SK-N-SH (cell line): ENCODE measurements at regions not wholly inside any gene's neighbourhood (a gene's known extent, or its start where the extent isn't known, plus 50 kb on each side); places are given as distances from the start of the nearest gene placed in this dataset.
"Not testable (repeated sequence)": the region's sequence is repeated elsewhere in the genome, so short reads cannot be mapped to it uniquely, and the experiment has no call there.

ENCODE experiments used
- CTCF ChIA-PET: fragments of 300-600, 350-600 bp; formaldehyde crosslinking; extraction: SDS; loops from one replicate; lab custom pipeline; 2021; lab: Yijun Ruan, JAX
- POLR2A ChIA-PET: fragments of 350-600 bp; sonication (Branson Sonifier 250); formaldehyde crosslinking; extraction: SDS; loops from one replicate; lab custom pipeline; 2020; ENCODE audit warnings: antibody characterized with exemption, inconsistent platforms; lab: Yijun Ruan, JAX
- DNase-seq: peaks from one replicate; pipeline ENCODE4 v3.0.0; 2012
- H2AFZ ChIP-seq: fragments of 200-600 bp; sonication (generic); 2 replicates; pipeline ENCODE4 v1.8.1; 2016; ENCODE audit warnings: antibody characterized with exemption, mild to moderate bottlenecking, low read depth
- H3F3A ChIP-seq: fragments of 200-600 bp; sonication (generic); replicated peaks from 2 replicates; pipeline ENCODE3; 2016; ENCODE audit warnings: antibody characterized with exemption, mild to moderate bottlenecking; ENCODE audit not compliant: insufficient read depth
- H3K27ac ChIP-seq, 2 experiments: fragments of 200-500 bp in 1 of 2; fragments of 200-600 bp in 1 of 2; sonication (Bioruptor generic) in 1 of 2; sonication (generic), shearing (Covaris generic) in 1 of 2; 2 replicates each; pipeline versions ENCODE4 v1.5.1 to v1.6.1; 2014 to 2016; ENCODE audit warnings: low read depth in 2 of 2, inconsistent platforms in 1 of 2, low read length in 1 of 2, mild to moderate bottlenecking in 1 of 2, mixed read lengths in 1 of 2
- H3K27me3 ChIP-seq: fragments of 200-600 bp; sonication (generic), shearing (Covaris generic); 2 replicates; pipeline ENCODE4 v1.6.1; 2016; ENCODE audit warnings: mixed run types; ENCODE audit not compliant: insufficient read depth
- H3K36me3 ChIP-seq, 2 experiments: fragments of 200-500 bp in 1 of 2; fragments of 200-600 bp in 1 of 2; sonication (Bioruptor generic) in 1 of 2; sonication (generic) in 1 of 2; replicated peaks in 1 of 2; 2 replicates each; pipeline versions ENCODE3 to v1.5.1; 2014 to 2016; ENCODE audit warnings: low read length in 1 of 2, mild to moderate bottlenecking in 1 of 2; ENCODE audit not compliant: insufficient read depth in 2 of 2, control insufficient read depth in 1 of 2
- H3K4me1 ChIP-seq, 2 experiments: fragments of 200-500 bp in 1 of 2; fragments of 200-600 bp in 1 of 2; sonication (Bioruptor generic) in 1 of 2; sonication (generic), shearing (Covaris generic) in 1 of 2; 2 replicates each; pipeline versions ENCODE4 v1.5.1 to v1.6.1; 2014 to 2016; ENCODE audit warnings: low read depth in 1 of 2, low read length in 1 of 2, mixed run types in 1 of 2; ENCODE audit not compliant: insufficient read depth in 2 of 2, control insufficient read depth in 1 of 2
- H3K4me2 ChIP-seq: fragments of 200-600 bp; sonication (generic), shearing (Covaris generic); 2 replicates; pipeline ENCODE4 v1.6.1; 2017; ENCODE audit warnings: mixed run types
- H3K4me3 ChIP-seq, 2 experiments: fragments of 200-500 bp in 1 of 2; fragments of 200-600 bp in 1 of 2; sonication (Bioruptor generic) in 1 of 2; sonication (generic), shearing (Covaris generic) in 1 of 2; 2 replicates each; pipeline versions ENCODE4 v1.5.1 to v1.8.1; 2014 to 2016; ENCODE audit warnings: low read depth in 2 of 2, inconsistent platforms in 1 of 2, low read length in 1 of 2, mild to moderate bottlenecking in 1 of 2, mixed read lengths in 1 of 2, moderate library complexity in 1 of 2
- H3K79me2 ChIP-seq: fragments of 200-600 bp; sonication (generic); 2 replicates; pipeline ENCODE4 v1.8.1; 2017; ENCODE audit warnings: mild to moderate bottlenecking; ENCODE audit not compliant: insufficient read depth
- H3K9ac ChIP-seq: fragments of 200-600 bp; sonication (generic); 2 replicates; pipeline ENCODE4 v1.6.1; 2017; ENCODE audit warnings: mixed run types
- H3K9me2 ChIP-seq: fragments of 200-600 bp; sonication (generic); 2 replicates; pipeline ENCODE4 v1.6.1; 2017; ENCODE audit warnings: mixed run types
- H3K9me3 ChIP-seq: fragments of 200-600 bp; sonication (generic); 2 replicates; pipeline ENCODE4 v1.6.1; 2017; ENCODE audit warnings: mixed run types, mild to moderate bottlenecking, moderate library complexity
- H4K20me1 ChIP-seq: fragments of 200-600 bp; sonication (generic); 2 replicates; pipeline ENCODE4 v1.6.1; 2017; ENCODE audit warnings: mild to moderate bottlenecking, mixed run types; ENCODE audit not compliant: insufficient read depth
- CHD2 ChIP-seq: fragments of 150-350 bp; IDR thresholded peaks from 2 replicates; pipeline ENCODE4 v1.6.1; 2018; ENCODE audit warnings: low read length; ENCODE audit not compliant: partially characterized antibody
- EP300 ChIP-seq, 2 experiments: IDR thresholded peaks; 2 replicates each; pipeline versions ENCODE4 v1.4.0 to v1.6.1; 2012; ENCODE audit warnings: borderline replicate concordance in 1 of 2, low read depth in 1 of 2, low read length in 1 of 2
- EZH2phosphoT487 ChIP-seq: fragments of 200-600 bp; sonication (generic); IDR thresholded peaks from 2 replicates; pipeline ENCODE4 v1.6.1; 2017; ENCODE audit warnings: low read depth, mixed run types, mild to moderate bottlenecking, antibody characterized with exemption, moderate library complexity, borderline replicate concordance
- FOXJ3 ChIP-seq: sonication (generic); formaldehyde crosslinking; IDR thresholded peaks from 2 replicates; pipeline ENCODE4 v1.5.1; 2020; ENCODE audit warnings: mild to moderate bottlenecking, missing genetic modification reagents
- GATA2 ChIP-seq: sonication (generic); formaldehyde crosslinking; IDR thresholded peaks from 2 replicates; pipeline ENCODE4 v1.5.0; 2020; ENCODE audit warnings: mild to moderate bottlenecking, missing genetic modification reagents
- JUND ChIP-seq: IDR thresholded peaks from 2 replicates; pipeline ENCODE4 v1.4.0; 2012
- RCOR1 ChIP-seq: fragments of 150-350 bp; IDR thresholded peaks from 2 replicates; pipeline ENCODE4 v1.6.1; 2017; ENCODE audit warnings: antibody characterized with exemption, low read length
- RFX5 ChIP-seq: IDR thresholded peaks from 2 replicates; pipeline ENCODE4 v1.6.1; 2012; ENCODE audit warnings: mild to moderate bottlenecking, improper control_type of control experiment, low read length
- SMC3 ChIP-seq: IDR thresholded peaks from 2 replicates; pipeline ENCODE4 v1.6.1; 2012; ENCODE audit warnings: low read depth, low read length, improper control_type of control experiment
- YY1 ChIP-seq: IDR thresholded peaks from 2 replicates; pipeline ENCODE4 v1.4.0; 2012; ENCODE audit warnings: low read depth, mild to moderate bottlenecking
- WGBS: methylation state at CpG from one replicate; pipeline ENCODE4 v1.1.6; 2017; ENCODE audit warnings: low lambda C conversion rate; 5-methylcytosine and 5-hydroxymethylcytosine counted together
- TF ChIP-seq, protein P1 (sequence below): IDR thresholded peaks from 2 replicates; pipeline ENCODE4; 2012
- TF ChIP-seq, protein P2 (sequence below): fragments of 200-600 bp; sonication (generic); IDR thresholded peaks from 2 replicates; pipeline ENCODE4 v1.6.1; 2017; ENCODE audit warnings: antibody characterized with exemption, mild to moderate bottlenecking, moderate library complexity
- TF ChIP-seq, protein P3 (sequence below): IDR thresholded peaks from 2 replicates; pipeline ENCODE4 v1.4.0; 2012; ENCODE audit warnings: low read depth, borderline replicate concordance
- TF ChIP-seq, protein P4 (sequence below): IDR thresholded peaks from 2 replicates; pipeline ENCODE4 v1.4.0; 2012; ENCODE audit warnings: low read depth, borderline replicate concordance
- TF ChIP-seq, protein P5 (sequence below): fragments of 150-350 bp; IDR thresholded peaks from 2 replicates; pipeline ENCODE4 v1.6.1; 2016; ENCODE audit warnings: mild to moderate bottlenecking, low read depth, low read length

- no peaks in the 10 kb centered on the region for H3K27me3 ChIP-seq
- TF ChIP-seq CHD2 (no peak), RFX5 (no peak), EP300 (IDR thresholded peaks at IDR 0.05; ENCODE audit: borderline replicate concordance in 1 of 2, low read depth in 1 of 2, low read length in 1 of 2) (no peak), FOXJ3 (CRISPR knock-in tag) (no peak), EZH2phosphoT487 (no peak), YY1 (no peak), JUND (no peak), GATA2 (CRISPR knock-in tag) (no peak), RCOR1 (no peak), SMC3 (no peak)
- TF ChIP-seq, protein P1, sequence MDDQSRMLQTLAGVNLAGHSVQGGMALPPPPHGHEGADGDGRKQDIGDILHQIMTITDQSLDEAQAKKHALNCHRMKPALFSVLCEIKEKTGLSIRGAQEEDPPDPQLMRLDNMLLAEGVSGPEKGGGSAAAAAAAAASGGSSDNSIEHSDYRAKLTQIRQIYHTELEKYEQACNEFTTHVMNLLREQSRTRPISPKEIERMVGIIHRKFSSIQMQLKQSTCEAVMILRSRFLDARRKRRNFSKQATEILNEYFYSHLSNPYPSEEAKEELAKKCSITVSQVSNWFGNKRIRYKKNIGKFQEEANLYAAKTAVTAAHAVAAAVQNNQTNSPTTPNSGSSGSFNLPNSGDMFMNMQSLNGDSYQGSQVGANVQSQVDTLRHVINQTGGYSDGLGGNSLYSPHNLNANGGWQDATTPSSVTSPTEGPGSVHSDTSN = no peak
- TF ChIP-seq, protein P2, sequence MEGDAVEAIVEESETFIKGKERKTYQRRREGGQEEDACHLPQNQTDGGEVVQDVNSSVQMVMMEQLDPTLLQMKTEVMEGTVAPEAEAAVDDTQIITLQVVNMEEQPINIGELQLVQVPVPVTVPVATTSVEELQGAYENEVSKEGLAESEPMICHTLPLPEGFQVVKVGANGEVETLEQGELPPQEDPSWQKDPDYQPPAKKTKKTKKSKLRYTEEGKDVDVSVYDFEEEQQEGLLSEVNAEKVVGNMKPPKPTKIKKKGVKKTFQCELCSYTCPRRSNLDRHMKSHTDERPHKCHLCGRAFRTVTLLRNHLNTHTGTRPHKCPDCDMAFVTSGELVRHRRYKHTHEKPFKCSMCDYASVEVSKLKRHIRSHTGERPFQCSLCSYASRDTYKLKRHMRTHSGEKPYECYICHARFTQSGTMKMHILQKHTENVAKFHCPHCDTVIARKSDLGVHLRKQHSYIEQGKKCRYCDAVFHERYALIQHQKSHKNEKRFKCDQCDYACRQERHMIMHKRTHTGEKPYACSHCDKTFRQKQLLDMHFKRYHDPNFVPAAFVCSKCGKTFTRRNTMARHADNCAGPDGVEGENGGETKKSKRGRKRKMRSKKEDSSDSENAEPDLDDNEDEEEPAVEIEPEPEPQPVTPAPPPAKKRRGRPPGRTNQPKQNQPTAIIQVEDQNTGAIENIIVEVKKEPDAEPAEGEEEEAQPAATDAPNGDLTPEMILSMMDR = no peak
- TF ChIP-seq, protein P3, sequence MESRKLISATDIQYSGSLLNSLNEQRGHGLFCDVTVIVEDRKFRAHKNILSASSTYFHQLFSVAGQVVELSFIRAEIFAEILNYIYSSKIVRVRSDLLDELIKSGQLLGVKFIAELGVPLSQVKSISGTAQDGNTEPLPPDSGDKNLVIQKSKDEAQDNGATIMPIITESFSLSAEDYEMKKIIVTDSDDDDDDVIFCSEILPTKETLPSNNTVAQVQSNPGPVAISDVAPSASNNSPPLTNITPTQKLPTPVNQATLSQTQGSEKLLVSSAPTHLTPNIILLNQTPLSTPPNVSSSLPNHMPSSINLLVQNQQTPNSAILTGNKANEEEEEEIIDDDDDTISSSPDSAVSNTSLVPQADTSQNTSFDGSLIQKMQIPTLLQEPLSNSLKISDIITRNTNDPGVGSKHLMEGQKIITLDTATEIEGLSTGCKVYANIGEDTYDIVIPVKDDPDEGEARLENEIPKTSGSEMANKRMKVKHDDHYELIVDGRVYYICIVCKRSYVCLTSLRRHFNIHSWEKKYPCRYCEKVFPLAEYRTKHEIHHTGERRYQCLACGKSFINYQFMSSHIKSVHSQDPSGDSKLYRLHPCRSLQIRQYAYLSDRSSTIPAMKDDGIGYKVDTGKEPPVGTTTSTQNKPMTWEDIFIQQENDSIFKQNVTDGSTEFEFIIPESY = no peak
- TF ChIP-seq, protein P4, sequence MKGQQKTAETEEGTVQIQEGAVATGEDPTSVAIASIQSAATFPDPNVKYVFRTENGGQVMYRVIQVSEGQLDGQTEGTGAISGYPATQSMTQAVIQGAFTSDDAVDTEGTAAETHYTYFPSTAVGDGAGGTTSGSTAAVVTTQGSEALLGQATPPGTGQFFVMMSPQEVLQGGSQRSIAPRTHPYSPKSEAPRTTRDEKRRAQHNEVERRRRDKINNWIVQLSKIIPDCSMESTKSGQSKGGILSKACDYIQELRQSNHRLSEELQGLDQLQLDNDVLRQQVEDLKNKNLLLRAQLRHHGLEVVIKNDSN = no peak
- TF ChIP-seq, protein P5, sequence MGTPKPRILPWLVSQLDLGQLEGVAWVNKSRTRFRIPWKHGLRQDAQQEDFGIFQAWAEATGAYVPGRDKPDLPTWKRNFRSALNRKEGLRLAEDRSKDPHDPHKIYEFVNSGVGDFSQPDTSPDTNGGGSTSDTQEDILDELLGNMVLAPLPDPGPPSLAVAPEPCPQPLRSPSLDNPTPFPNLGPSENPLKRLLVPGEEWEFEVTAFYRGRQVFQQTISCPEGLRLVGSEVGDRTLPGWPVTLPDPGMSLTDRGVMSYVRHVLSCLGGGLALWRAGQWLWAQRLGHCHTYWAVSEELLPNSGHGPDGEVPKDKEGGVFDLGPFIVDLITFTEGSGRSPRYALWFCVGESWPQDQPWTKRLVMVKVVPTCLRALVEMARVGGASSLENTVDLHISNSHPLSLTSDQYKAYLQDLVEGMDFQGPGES = no peak
- no peaks in the 10 kb centered on the region for H3K36me3 ChIP-seq
- no peak overlapping the region for H2AFZ ChIP-seq
- no peak overlapping the region for H3K4me3 ChIP-seq
- no peaks in the 10 kb centered on the region for H3K79me2 ChIP-seq
- no peaks in the 10 kb centered on the region for H3K9me2 ChIP-seq
- H4K20me1 ChIP-seq = no peaks in the 10 kb centered on the region
- no peaks in the 10 kb centered on the region for H3K9me3 ChIP-seq
- no peak overlapping the region for H3K9ac ChIP-seq
- ChIA-PET CTCF (no interaction called here), POLR2A (no interaction called here)
- H3K4me1 ChIP-seq = no peaks in the 10 kb centered on the region
- no peak overlapping the region for H3K4me2 ChIP-seq
- H3K27ac ChIP-seq = no peak overlapping the region
- no peak for DNase-seq
- no peaks in the 10 kb centered on the region for H3F3A ChIP-seq
Observed at GRCh38 chr4:180356766-180357165, 1886.4 kb upstream of the TENM3 start.

DNA sequence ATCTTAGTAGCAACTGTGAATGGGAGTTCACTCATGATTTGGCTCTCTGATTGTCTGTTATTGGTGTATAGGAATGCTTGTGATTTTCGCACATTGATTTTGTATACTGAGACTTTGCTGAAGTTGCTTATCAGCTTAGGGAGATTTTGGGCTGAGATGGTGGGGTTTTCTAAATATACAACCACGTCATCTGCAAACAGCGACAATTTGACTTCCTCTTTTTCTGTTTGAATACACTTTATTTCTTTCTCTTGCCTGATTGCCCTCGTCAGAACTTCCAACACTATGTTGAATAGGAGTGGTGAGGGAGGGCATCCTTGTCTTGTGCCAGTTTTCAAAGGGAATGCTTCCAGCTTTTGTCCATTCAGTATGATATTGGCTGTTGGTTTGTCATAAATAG, 1883.1 kb upstream of the TENM3 start:
- H3K36me3 ChIP-seq, H3K4me2 ChIP-seq, DNase-seq, H3F3A ChIP-seq, H4K20me1 ChIP-seq, H2AFZ ChIP-seq, H3K9ac ChIP-seq, H3K27ac ChIP-seq, H3K4me3 ChIP-seq, H3K79me2 ChIP-seq, H3K9me2 ChIP-seq, H3K4me1 ChIP-seq, POLR2A ChIA-PET, H3K9me3 ChIP-seq, H3K27me3 ChIP-seq: not testable (repeated sequence)
- CTCF ChIA-PET = interaction anchor here (1.1 kb wide), 1 partner anchor 9 kb away, joined by 3 read pairs; no protein-coding TSS in a partner anchor
- WGBS = 3% methylated on average over 4 of the region's 4 CpGs
